ENCODE measurements at regions not wholly inside any gene's neighbourhood (a gene's known extent, or its start where the extent isn't known, plus 50 kb on each side); places are given as distances from the start of the nearest gene placed in this dataset.

DNA sequence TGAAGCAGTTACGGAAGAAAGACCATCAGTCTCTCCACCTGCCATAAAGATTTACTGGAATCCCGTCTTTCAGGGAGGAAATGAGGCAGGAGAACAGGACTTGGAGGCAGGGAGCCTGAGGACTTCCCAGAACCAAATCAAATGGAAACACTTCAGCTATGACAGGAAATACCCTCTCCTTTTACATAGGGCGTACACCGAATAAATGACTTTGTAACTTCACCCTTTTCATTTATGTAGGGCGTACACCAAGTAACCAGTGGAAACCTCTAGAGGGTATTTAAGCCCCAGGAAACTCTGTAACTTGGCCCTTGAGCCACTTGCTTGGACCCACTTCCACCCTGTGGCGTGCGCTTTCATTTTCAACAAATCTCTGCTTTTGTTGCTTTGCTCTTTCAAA lies 218.3 kb upstream of the SLC39A10 start:
- TF ChIP-seq, protein P1, sequence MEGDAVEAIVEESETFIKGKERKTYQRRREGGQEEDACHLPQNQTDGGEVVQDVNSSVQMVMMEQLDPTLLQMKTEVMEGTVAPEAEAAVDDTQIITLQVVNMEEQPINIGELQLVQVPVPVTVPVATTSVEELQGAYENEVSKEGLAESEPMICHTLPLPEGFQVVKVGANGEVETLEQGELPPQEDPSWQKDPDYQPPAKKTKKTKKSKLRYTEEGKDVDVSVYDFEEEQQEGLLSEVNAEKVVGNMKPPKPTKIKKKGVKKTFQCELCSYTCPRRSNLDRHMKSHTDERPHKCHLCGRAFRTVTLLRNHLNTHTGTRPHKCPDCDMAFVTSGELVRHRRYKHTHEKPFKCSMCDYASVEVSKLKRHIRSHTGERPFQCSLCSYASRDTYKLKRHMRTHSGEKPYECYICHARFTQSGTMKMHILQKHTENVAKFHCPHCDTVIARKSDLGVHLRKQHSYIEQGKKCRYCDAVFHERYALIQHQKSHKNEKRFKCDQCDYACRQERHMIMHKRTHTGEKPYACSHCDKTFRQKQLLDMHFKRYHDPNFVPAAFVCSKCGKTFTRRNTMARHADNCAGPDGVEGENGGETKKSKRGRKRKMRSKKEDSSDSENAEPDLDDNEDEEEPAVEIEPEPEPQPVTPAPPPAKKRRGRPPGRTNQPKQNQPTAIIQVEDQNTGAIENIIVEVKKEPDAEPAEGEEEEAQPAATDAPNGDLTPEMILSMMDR (IDR thresholded peaks at IDR 0.05 in 8 of 11, conservative IDR thresholded peaks at IDR 0.05 in 3 of 11): no peak
- TF ChIP-seq POLR2A (IDR thresholded peaks at IDR 0.05) (no peak), POLR2AphosphoS5 (IDR thresholded peaks at IDR 0.05) (no peak)

Measured in spleen (tissue), 7 donors.